ENCODE measurements at regions not wholly inside any gene's neighbourhood (a gene's known extent, or its start where the extent isn't known, plus 50 kb on each side); places are given as distances from the start of the nearest gene placed in this dataset.

DNA sequence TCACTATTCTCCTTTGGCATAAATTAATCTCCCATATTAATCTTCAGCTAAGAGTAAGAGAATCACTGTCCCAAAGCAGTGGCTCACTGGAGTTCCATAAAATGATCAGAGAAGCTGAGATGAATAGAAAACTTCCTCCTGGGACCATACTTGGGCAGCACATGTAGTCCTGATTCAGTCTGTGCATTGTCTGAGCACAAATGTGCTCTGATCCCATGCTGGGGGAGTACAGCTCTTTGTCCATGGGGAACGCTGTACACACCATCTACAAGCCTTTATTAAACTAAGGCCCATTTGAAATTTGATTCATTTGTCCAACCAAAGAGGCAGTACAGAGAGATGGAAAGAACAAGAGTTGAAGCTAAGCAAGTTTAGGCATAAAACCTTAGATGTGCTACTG lies 147.4 kb upstream of the PGR start:
- Histone ChIP-seq H3K4me3 (no peak overlapping the region), H3K4me1 (replicated peaks in 1 of 2) (no peaks in the 10 kb centered on the region), H3K36me3 (replicated peaks in 1 of 2) (no peaks in the 10 kb centered on the region), H3K9me3 (replicated peaks in 1 of 3) (no peaks in the 10 kb centered on the region), H3K27ac (no peak overlapping the region), H3K27me3 (no peaks in the 10 kb centered on the region)
- no peak for TF ChIP-seq POLR2A (IDR thresholded peaks at IDR 0.05)
- TF ChIP-seq, protein P1, sequence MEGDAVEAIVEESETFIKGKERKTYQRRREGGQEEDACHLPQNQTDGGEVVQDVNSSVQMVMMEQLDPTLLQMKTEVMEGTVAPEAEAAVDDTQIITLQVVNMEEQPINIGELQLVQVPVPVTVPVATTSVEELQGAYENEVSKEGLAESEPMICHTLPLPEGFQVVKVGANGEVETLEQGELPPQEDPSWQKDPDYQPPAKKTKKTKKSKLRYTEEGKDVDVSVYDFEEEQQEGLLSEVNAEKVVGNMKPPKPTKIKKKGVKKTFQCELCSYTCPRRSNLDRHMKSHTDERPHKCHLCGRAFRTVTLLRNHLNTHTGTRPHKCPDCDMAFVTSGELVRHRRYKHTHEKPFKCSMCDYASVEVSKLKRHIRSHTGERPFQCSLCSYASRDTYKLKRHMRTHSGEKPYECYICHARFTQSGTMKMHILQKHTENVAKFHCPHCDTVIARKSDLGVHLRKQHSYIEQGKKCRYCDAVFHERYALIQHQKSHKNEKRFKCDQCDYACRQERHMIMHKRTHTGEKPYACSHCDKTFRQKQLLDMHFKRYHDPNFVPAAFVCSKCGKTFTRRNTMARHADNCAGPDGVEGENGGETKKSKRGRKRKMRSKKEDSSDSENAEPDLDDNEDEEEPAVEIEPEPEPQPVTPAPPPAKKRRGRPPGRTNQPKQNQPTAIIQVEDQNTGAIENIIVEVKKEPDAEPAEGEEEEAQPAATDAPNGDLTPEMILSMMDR (IDR thresholded peaks at IDR 0.05) = no peak
- WGBS, 4 donors = 90 to 100% (median 95%) methylated on average over 1 of the region's 1 CpG
- intact Hi-C loops (cut with DNase I) = no loop called here
- no peak for DNase-seq

DNA sequence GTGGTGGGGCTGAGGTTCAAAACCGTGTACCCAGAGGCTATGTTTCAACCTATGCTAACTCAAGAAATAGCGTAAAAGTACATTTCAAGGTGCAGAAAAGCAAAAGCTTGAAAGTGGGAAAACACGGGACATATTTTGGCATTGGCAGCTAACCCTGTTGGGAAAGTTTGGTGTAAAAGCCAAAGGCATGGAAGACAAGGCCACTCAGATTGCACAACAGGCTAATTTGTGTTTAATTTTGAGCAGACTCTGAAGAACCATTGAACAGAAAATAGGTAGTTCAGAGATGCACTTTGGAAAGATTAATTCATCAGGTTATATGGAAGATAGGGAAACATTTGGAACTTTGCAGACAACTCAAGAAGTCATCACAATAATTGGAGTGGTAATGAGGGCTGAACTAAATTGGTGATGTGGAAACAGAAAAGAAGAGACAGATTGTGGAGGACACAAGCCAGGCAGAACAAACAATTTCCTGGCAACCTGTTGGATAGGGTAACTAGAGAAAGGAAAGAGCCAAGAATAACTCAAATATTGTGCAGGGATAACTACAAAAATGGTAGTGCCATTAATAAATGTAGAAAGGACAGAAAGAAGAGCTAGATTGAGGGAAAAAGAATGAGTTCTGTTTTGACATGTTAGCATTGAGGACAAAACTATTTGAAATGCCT lies 140.5 kb upstream of the PGR start:
- Histone ChIP-seq H3K4me1 (replicated peaks in 1 of 2) (no peaks in the 10 kb centered on the region), H3K27ac (no peak overlapping the region), H3K4me3 (no peak overlapping the region), H3K9me3 (replicated peaks in 1 of 3) (no peaks in the 10 kb centered on the region), H3K27me3 (no peaks in the 10 kb centered on the region), H3K36me3 (replicated peaks in 1 of 2) (no peaks in the 10 kb centered on the region)
- WGBS, 4 donors = 65 to 74% (median 68%) methylated on average over 3 of the region's 3 CpGs
- TF ChIP-seq POLR2A (IDR thresholded peaks at IDR 0.05) = no peak
- TF ChIP-seq, protein P1 (IDR thresholded peaks at IDR 0.05) = no peak
- DNase-seq = peak in 1 of 7 donors; percentile 32
- intact Hi-C loops (cut with DNase I) = no loop called here

DNA sequence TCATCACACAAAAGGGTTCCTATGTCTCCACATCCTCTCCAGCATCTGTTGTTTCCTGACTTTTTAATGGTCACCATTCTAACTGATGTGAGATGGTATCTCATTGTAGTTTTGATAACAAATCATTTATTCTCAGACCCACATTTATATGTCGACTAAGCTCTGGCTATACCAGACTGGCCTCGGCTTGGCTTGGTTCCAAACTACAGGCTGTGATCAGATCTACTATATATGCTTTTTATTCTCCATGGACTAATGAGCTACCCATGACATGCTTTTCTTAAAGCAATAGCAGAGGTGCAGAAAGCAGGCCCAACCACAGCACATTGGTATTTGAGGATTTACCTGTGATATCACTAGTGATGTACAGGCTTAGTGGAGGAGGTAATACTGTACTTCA lies 139.8 kb upstream of the PGR start:
- H3K4me3 ChIP-seq = no peak overlapping the region
- H3K27me3 ChIP-seq = no peaks in the 10 kb centered on the region
- TF ChIP-seq, protein P1 (IDR thresholded peaks at IDR 0.05) = no peak
- TF ChIP-seq POLR2A (IDR thresholded peaks at IDR 0.05) = no peak
- no peak overlapping the region for H3K27ac ChIP-seq
- DNase-seq = no peak
- intact Hi-C loops (cut with DNase I) = no loop called here
- H3K4me1 ChIP-seq (replicated peaks in 1 of 2) = no peaks in the 10 kb centered on the region
- H3K9me3 ChIP-seq (replicated peaks in 1 of 3) = no peaks in the 10 kb centered on the region
- no peaks in the 10 kb centered on the region for H3K36me3 ChIP-seq (replicated peaks in 1 of 2)
- WGBS, 4 donors = 71 to 89% (median 82%) methylated on average over 2 of the region's 2 CpGs

DNA sequence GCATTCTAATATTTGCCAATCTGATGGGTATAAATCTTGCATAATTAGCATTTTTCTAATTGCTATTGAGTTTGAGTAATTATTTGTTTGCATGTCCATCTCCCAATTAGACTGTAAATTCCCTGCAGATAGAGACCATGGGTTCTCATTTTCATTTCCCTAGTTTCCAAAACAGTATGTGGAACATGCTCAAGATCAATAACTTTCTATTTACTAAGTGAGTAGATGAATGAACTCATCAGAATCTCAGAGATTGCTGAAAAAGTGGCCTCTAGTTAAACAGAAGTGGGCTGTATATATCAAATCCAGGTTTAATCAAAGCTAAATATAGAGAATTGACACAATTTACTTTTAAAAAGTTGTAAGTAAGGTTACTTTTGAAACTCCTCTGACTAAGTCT lies 138.0 kb upstream of the PGR start:
- H3K9me3 ChIP-seq (replicated peaks in 1 of 3) = no peaks in the 10 kb centered on the region
- H3K27ac ChIP-seq = no peak overlapping the region
- intact Hi-C loops (cut with DNase I) = no loop called here
- H3K4me3 ChIP-seq = no peak overlapping the region
- H3K36me3 ChIP-seq (replicated peaks in 1 of 2) = no peaks in the 10 kb centered on the region
- no peaks in the 10 kb centered on the region for H3K4me1 ChIP-seq (replicated peaks in 1 of 2)
- no peaks in the 10 kb centered on the region for H3K27me3 ChIP-seq
- no peak for DNase-seq
- no peak for TF ChIP-seq POLR2A (IDR thresholded peaks at IDR 0.05)
- TF ChIP-seq, protein P1 (IDR thresholded peaks at IDR 0.05) = no peak

Data from adrenal gland (tissue), 9 donors.